ENCODE measurements at regions not wholly inside any gene's neighbourhood (a gene's known extent, or its start where the extent isn't known, plus 50 kb on each side); places are given as distances from the start of the nearest gene placed in this dataset.

DNA sequence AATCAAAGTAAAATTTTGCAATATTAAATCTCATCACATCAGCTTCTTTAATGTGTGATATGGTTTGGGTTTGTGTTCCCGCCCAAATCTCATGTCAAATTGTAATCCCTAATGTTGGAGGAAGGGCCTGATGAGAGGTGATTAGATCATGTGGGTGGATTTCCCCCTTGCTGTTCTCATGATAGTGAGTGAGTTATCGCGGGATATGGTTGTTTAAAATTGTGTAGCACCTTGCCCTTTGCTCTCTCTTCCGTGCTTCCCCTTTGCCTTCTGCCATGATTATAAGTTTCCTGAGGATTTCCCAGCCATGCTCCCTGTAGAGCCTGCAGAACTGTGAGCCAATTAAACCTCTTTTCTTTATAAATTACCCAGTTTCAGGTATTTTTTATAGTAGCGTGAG is 131.9 kb downstream of the ZNF326 start:
- ChIA-PET CTCF (interaction anchor here (0.6 to 1.0 kb wide), 4 partner anchors 528 to 1156 kb away, joined by 3 to 5 read pairs (median 4); no protein-coding TSS in a partner anchor), POLR2A (interaction anchor here (1.0 kb wide), 1 partner anchor 47 kb away, joined by 4 read pairs; no protein-coding TSS in a partner anchor)
- Mint-ChIP-seq H3K4me1 (ENCODE audit: insufficient read depth, unreplicated experiment) (no peaks in the 10 kb centered on the region), H3K27ac (ENCODE audit: low read depth, unreplicated experiment) (no peak overlapping the region), H3K27me3 (ENCODE audit: insufficient read depth, unreplicated experiment) (peaks cover 16% of the 10 kb centered on the region), H3K36me3 (ENCODE audit: insufficient read depth, unreplicated experiment) (no peaks in the 10 kb centered on the region), H3K9me3 (ENCODE audit: unreplicated experiment) (no peaks in the 10 kb centered on the region), H3K4me3 (ENCODE audit: unreplicated experiment) (no peak overlapping the region)
- BruUV-seq (replicated peaks), result no TSS peak
- TF ChIP-seq, protein P1, sequence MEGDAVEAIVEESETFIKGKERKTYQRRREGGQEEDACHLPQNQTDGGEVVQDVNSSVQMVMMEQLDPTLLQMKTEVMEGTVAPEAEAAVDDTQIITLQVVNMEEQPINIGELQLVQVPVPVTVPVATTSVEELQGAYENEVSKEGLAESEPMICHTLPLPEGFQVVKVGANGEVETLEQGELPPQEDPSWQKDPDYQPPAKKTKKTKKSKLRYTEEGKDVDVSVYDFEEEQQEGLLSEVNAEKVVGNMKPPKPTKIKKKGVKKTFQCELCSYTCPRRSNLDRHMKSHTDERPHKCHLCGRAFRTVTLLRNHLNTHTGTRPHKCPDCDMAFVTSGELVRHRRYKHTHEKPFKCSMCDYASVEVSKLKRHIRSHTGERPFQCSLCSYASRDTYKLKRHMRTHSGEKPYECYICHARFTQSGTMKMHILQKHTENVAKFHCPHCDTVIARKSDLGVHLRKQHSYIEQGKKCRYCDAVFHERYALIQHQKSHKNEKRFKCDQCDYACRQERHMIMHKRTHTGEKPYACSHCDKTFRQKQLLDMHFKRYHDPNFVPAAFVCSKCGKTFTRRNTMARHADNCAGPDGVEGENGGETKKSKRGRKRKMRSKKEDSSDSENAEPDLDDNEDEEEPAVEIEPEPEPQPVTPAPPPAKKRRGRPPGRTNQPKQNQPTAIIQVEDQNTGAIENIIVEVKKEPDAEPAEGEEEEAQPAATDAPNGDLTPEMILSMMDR (IDR thresholded peaks at IDR 0.05; ENCODE audit: unreplicated experiment), result no peak
- intact Hi-C loops (cut with micrococcal nuclease), result loop anchor here (10.0 kb wide), 1 partner anchor 898 kb away; the partner anchor contains the start of gene ZNF644
- no peak for DNase-seq (ENCODE audit: unreplicated experiment)

DNA sequence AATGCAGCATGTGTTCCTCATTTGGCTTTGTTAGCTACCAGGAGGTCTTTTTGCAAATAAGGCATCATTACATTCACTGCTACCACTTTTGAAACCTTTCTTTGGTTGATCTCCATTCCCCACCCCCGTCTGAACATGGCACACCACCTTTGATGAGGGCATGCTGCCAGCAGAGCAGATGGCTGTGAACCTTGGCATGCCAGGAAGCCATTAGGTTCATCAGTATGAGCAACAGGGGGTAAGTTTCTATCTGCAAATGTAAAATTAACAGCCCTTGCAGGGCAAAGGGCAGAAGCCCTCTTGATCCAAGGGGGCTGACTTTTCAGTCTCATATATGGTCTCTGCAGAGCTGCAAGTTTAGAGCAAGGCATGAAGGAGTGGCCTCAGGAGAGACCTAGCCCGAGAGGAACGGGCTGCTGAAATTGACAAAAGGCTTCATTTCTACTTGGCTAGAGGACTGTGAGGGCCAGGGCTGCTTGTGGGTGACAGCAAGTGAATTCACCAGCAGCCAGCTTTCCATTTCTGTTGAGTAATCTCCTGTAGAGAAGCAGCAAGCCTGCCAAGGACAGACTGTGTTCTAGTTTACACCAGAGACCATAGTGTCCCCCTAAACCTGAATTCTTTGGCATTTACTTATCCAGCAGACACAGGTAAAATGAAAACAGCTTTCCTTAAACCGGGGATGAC is 127.9 kb downstream of the ZNF326 start:
- Mint-ChIP-seq H3K27me3 (ENCODE audit: insufficient read depth, unreplicated experiment) (peaks cover 5% of the 10 kb centered on the region), H3K4me3 (ENCODE audit: unreplicated experiment) (no peak overlapping the region), H3K36me3 (ENCODE audit: insufficient read depth, unreplicated experiment) (no peaks in the 10 kb centered on the region), H3K9me3 (ENCODE audit: unreplicated experiment) (peaks cover 17% of the 10 kb centered on the region), H3K4me1 (ENCODE audit: insufficient read depth, unreplicated experiment) (no peaks in the 10 kb centered on the region), H3K27ac (ENCODE audit: low read depth, unreplicated experiment) (no peak overlapping the region)
- intact Hi-C loops (cut with micrococcal nuclease), result loop anchor here (10.0 kb wide), 1 partner anchor 902 kb away; the partner anchor contains the start of gene ZNF644
- CTCF ChIA-PET, result interaction anchor here (0.6 kb wide), 1 partner anchor 10 kb away, joined by 3 read pairs; no protein-coding TSS in a partner anchor
- no TSS peak for BruUV-seq (replicated peaks)
- POLR2A ChIA-PET, result no interaction called here
- no peak for DNase-seq (ENCODE audit: unreplicated experiment)
- TF ChIP-seq, protein P1 (IDR thresholded peaks at IDR 0.05; ENCODE audit: unreplicated experiment), result no peak

DNA sequence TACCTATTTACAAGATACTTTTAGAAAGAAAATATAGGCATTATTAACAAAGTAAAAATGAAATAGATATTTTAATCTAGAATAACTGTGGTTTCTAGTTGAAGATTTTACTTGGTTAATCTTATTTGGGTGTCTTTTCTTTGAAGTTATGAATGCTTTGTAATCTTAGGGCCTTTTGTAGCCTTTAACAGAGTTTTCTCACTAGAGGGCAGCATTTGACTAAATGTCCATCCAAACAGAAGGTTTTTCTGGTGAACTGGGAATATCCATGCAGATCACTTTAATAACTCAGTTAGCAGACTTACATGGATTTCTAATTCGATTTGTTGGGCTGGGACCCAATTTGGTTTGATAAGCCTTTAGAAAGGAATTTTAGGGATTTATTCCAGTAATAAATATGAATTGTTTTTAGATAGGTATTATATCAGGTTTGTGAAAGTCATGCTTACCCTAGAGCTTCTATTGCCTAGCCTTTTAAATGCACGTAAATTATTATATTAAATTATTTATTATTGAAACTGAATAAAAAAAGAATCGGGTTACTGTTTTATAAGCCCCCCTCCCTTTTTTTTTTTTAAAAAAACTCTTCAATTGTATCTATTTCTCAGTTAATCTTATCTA is 119.7 kb downstream of the ZNF326 start:
- H3K27me3 Mint-ChIP-seq (ENCODE audit: insufficient read depth, unreplicated experiment), result peaks cover 50% of the 10 kb centered on the region
- no TSS peak for BruUV-seq (replicated peaks)
- H3K4me1 Mint-ChIP-seq (ENCODE audit: insufficient read depth, unreplicated experiment), result no peaks in the 10 kb centered on the region
- H3K36me3 Mint-ChIP-seq (ENCODE audit: insufficient read depth, unreplicated experiment), result no peaks in the 10 kb centered on the region
- H3K4me3 Mint-ChIP-seq (ENCODE audit: unreplicated experiment), result no peak overlapping the region
- intact Hi-C loops (cut with micrococcal nuclease), result loop anchor here (1.0 to 10.0 kb wide), 7 partner anchors 70 to 1168 kb away; no protein-coding TSS in a partner anchor
- H3K27ac Mint-ChIP-seq (ENCODE audit: low read depth, unreplicated experiment), result no peak overlapping the region
- H3K9me3 Mint-ChIP-seq (ENCODE audit: unreplicated experiment), result peaks cover 7% of the 10 kb centered on the region
- ChIA-PET POLR2A (no interaction called here), CTCF (interaction anchor here (0.5 to 1.6 kb wide), 15 partner anchors 10 to 1385 kb away, joined by 3 to 14 read pairs (median 3); no protein-coding TSS in a partner anchor)
- TF ChIP-seq, protein P1 (IDR thresholded peaks at IDR 0.05; ENCODE audit: unreplicated experiment), result peak; percentile 62
- peak; percentile 67 for DNase-seq (ENCODE audit: unreplicated experiment)

DNA sequence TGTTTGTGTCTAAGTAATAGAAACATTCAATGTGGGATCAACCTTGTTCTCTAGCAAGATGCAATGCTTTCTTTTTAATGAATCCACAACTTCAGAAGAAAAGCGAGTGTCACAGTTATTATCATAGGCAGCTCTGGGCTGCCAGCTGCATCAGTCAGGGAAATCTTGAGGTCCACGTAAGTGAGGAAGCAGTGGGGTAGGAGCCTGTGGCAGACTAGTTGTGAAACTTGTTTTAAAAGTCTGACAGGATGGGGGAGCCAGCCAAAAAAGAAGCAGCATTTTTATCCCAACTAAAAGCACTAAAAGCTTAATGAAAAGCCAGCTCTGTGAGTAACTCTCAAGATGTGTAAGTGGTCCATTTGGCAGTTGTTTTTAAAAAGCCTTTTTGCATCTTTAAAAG is 113.1 kb downstream of the ZNF326 start:
- no peak for DNase-seq (ENCODE audit: unreplicated experiment)
- no peaks in the 10 kb centered on the region for H3K9me3 Mint-ChIP-seq (ENCODE audit: unreplicated experiment)
- peaks cover 85% of the 10 kb centered on the region for H3K27me3 Mint-ChIP-seq (ENCODE audit: insufficient read depth, unreplicated experiment)
- H3K4me1 Mint-ChIP-seq (ENCODE audit: insufficient read depth, unreplicated experiment), result no peaks in the 10 kb centered on the region
- BruUV-seq (replicated peaks), result no TSS peak
- ChIA-PET POLR2A (interaction anchor here (0.7 to 1.0 kb wide), 3 partner anchors 14 to 22 kb away, joined by 3 read pairs; no protein-coding TSS in a partner anchor), CTCF (interaction anchor here (1.5 to 2.1 kb wide), 2 partner anchors 1057 to 1058 kb away, joined by 5 read pairs; no protein-coding TSS in a partner anchor)
- H3K27ac Mint-ChIP-seq (ENCODE audit: low read depth, unreplicated experiment), result no peak overlapping the region
- TF ChIP-seq, protein P1 (IDR thresholded peaks at IDR 0.05; ENCODE audit: unreplicated experiment), result no peak
- H3K4me3 Mint-ChIP-seq (ENCODE audit: unreplicated experiment), result no peak overlapping the region
- no peaks in the 10 kb centered on the region for H3K36me3 Mint-ChIP-seq (ENCODE audit: insufficient read depth, unreplicated experiment)
- intact Hi-C loops (cut with micrococcal nuclease), result no loop called here

Measured in MCF 10A (cell line).